Nephron (organoid): ENCODE measurements at regions not wholly inside any gene's neighbourhood (a gene's known extent, or its start where the extent isn't known, plus 50 kb on each side); places are given as distances from the start of the nearest gene placed in this dataset.

Experiments used
- H3K27ac Mint-ChIP-seq, 3 experiments: 2 replicates each; pipeline ENCODE4 v1.8.0; 2020; ENCODE audit warnings: mixed read lengths in 3 of 3, mild to moderate bottlenecking in 2 of 3, moderate library complexity in 1 of 3
- H3K27me3 Mint-ChIP-seq: 2 replicates; pipeline ENCODE4 v1.8.0; 2021; ENCODE audit warnings: low read depth, mild to moderate bottlenecking, moderate library complexity, mixed read lengths
- H3K36me3 Mint-ChIP-seq: 2 replicates; pipeline ENCODE4 v1.8.0; 2020; ENCODE audit warnings: low read depth, mixed read lengths
- H3K4me1 Mint-ChIP-seq: 2 replicates; pipeline ENCODE4 v1.8.0; 2020; ENCODE audit warnings: mixed read lengths
- H3K4me3 Mint-ChIP-seq, 3 experiments: 2 replicates each; pipeline ENCODE4 v1.8.0; 2020; ENCODE audit warnings: mild to moderate bottlenecking in 3 of 3, mixed read lengths in 3 of 3, moderate library complexity in 2 of 3
- H3K9me3 Mint-ChIP-seq: 2 replicates; pipeline ENCODE4 v1.8.0; 2020; ENCODE audit warnings: mixed read lengths
- TF ChIP-seq, protein P1 (sequence below), 3 experiments: fragments of 200-600 bp; sonication (generic); IDR thresholded peaks; one replicate each; pipeline ENCODE4 v1.5.0; 2021; ENCODE audit warnings: antibody characterized with exemption in 3 of 3; ENCODE audit not compliant: unreplicated experiment in 3 of 3

DNA sequence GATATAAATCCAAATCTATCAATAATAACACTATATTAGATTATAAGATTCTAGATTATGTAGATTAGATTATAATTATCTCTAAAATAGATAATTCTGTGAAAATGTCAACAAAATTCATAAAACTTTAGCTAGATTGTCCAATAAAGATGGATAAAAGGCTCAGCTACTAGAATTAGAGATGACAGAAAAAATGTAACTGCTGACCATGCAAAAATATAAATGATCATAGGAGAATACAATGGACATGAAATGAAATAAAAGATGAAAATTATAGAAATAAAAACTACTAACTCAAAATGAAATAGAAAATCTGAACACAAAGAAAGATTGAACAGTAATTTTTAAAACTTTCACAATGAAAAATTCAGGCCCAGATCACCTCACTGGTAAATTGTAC is 1332.1 kb upstream of the CELF2 start:
- no peaks in the 10 kb centered on the region for H3K36me3 Mint-ChIP-seq
- no peaks in the 10 kb centered on the region for H3K4me1 Mint-ChIP-seq
- TF ChIP-seq, protein P1, sequence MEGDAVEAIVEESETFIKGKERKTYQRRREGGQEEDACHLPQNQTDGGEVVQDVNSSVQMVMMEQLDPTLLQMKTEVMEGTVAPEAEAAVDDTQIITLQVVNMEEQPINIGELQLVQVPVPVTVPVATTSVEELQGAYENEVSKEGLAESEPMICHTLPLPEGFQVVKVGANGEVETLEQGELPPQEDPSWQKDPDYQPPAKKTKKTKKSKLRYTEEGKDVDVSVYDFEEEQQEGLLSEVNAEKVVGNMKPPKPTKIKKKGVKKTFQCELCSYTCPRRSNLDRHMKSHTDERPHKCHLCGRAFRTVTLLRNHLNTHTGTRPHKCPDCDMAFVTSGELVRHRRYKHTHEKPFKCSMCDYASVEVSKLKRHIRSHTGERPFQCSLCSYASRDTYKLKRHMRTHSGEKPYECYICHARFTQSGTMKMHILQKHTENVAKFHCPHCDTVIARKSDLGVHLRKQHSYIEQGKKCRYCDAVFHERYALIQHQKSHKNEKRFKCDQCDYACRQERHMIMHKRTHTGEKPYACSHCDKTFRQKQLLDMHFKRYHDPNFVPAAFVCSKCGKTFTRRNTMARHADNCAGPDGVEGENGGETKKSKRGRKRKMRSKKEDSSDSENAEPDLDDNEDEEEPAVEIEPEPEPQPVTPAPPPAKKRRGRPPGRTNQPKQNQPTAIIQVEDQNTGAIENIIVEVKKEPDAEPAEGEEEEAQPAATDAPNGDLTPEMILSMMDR (IDR thresholded peaks at IDR 0.05; ENCODE audit: unreplicated experiment in 3 of 3), result no peak
- no peak overlapping the region for H3K4me3 Mint-ChIP-seq
- H3K27ac Mint-ChIP-seq, result no peak overlapping the region
- H3K9me3 Mint-ChIP-seq, result peaks cover 11% of the 10 kb centered on the region
- no peaks in the 10 kb centered on the region for H3K27me3 Mint-ChIP-seq

DNA sequence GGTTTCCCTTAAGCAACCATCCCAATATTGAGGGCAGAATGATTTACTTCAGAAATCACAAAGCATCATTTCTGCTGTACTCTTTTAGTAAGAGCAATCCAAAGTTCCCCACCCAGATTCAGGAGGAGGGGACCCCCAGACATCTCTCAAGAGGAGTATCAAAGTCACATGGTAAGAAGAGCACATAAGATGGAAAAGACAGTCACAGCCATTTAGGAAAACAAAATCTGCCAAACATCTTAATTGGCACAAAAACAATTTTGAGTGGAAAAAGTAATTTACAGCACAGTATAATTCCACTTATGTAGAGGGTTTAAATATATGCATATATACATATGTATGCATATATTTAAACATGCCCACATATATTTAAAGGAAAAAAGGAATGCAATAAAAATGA is 1329.0 kb upstream of the CELF2 start:
- H3K4me3 Mint-ChIP-seq, result no peak overlapping the region
- no peaks in the 10 kb centered on the region for H3K4me1 Mint-ChIP-seq
- no peaks in the 10 kb centered on the region for H3K36me3 Mint-ChIP-seq
- H3K27me3 Mint-ChIP-seq, result no peaks in the 10 kb centered on the region
- H3K27ac Mint-ChIP-seq, result no peak overlapping the region
- TF ChIP-seq, protein P1 (IDR thresholded peaks at IDR 0.05; ENCODE audit: unreplicated experiment in 3 of 3), result no peak
- no peaks in the 10 kb centered on the region for H3K9me3 Mint-ChIP-seq

DNA sequence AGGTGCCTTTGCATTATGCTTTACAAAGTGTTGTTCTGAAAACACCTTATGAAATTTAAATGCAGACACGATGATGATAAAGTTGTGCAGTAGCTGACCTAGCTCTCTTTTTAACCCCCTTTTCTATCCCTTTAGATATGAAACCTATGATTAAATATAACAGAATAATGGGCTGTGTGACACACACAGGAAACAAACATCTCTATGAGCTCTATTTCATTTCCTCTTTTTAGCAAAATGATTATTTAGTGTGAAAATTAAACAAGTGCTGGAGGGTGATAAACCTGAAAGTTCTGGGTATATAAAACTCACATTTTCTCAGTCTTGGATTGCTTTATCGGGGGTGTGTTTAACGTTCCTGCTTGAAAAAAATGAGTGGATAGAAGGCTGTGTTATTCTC is 1310.5 kb upstream of the CELF2 start:
- Mint-ChIP-seq H3K4me1 (no peaks in the 10 kb centered on the region), H3K27me3 (no peaks in the 10 kb centered on the region), H3K27ac (no peak overlapping the region), H3K36me3 (no peaks in the 10 kb centered on the region), H3K9me3 (peaks cover 19% of the 10 kb centered on the region), H3K4me3 (no peak overlapping the region)
- TF ChIP-seq, protein P1 (IDR thresholded peaks at IDR 0.05; ENCODE audit: unreplicated experiment in 3 of 3), result no peak

DNA sequence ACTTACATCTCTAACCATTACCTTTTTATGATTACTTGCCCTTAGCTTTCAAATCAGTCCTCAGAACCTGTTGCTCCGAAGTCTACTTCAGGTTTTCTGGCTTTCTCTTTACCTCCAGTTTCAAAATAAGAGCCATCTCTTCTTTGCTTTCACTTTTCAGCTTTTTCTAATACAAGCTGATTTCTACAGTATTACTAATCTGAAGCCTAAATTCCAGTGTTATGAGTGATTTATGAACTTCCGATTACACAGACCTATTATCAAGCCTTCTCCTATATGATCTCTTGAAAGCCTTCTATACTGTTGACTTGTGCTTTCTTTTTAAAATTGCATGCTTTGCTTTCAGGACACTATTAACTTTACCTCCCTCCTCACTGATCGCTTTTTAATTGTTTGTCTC is 1307.8 kb upstream of the CELF2 start:
- H3K27me3 Mint-ChIP-seq, result no peaks in the 10 kb centered on the region
- no peak overlapping the region for H3K4me3 Mint-ChIP-seq
- no peak overlapping the region for H3K27ac Mint-ChIP-seq
- H3K36me3 Mint-ChIP-seq, result no peaks in the 10 kb centered on the region
- no peaks in the 10 kb centered on the region for H3K4me1 Mint-ChIP-seq
- TF ChIP-seq, protein P1 (IDR thresholded peaks at IDR 0.05; ENCODE audit: unreplicated experiment in 3 of 3), result no peak
- H3K9me3 Mint-ChIP-seq, result peaks cover 29% of the 10 kb centered on the region

DNA sequence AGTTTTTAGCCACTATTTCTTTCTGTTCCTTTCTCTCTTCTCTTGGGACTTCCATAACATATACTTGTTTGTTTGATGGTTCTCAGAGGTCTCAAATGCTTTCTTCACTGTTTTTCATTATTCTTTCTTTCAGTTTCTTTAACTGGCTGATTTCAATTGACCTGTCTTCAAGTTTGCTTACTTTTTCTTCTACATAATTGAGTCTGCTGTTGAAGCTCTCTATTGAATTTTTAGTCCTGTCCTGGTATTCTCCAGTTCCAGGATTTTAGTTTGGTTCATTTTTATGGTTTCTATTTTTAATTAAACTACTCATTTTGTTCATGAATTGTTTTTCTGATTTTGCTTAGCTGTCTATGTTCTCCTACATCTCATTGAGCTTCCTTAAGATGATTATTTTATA is 1305.3 kb upstream of the CELF2 start:
- H3K4me1 Mint-ChIP-seq, result no peaks in the 10 kb centered on the region
- H3K4me3 Mint-ChIP-seq, result no peak overlapping the region
- H3K27ac Mint-ChIP-seq, result no peak overlapping the region
- H3K27me3 Mint-ChIP-seq, result no peaks in the 10 kb centered on the region
- TF ChIP-seq, protein P1 (IDR thresholded peaks at IDR 0.05; ENCODE audit: unreplicated experiment in 3 of 3), result no peak
- H3K9me3 Mint-ChIP-seq, result peaks cover 27% of the 10 kb centered on the region
- H3K36me3 Mint-ChIP-seq, result no peaks in the 10 kb centered on the region

DNA sequence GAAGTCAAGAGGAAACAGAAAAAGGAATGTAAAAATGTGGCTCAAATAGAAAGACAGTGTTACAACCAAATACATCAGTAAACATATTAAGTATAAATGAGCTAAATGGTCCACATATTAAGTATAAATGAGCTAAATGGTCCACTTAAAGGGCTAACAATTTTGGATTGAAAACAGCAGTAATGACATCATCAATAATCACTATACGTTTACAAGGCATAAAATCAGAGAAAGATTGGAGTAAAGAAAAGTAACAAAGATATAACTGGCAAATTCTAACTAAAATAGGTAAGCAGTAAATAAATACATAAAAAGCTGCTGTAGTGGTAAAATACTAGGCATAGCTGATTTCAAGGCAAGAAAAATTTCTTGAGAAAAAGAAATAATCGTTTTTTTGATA is 1298.4 kb upstream of the CELF2 start:
- Mint-ChIP-seq H3K36me3 (no peaks in the 10 kb centered on the region), H3K9me3 (peaks cover 4% of the 10 kb centered on the region), H3K4me1 (no peaks in the 10 kb centered on the region), H3K27me3 (peaks cover under 1% of the 10 kb centered on the region), H3K27ac (no peak overlapping the region), H3K4me3 (no peak overlapping the region)
- TF ChIP-seq, protein P1 (IDR thresholded peaks at IDR 0.05; ENCODE audit: unreplicated experiment in 3 of 3), result no peak
